Liver (tissue), 8 donors: ENCODE measurements at regions not wholly inside any gene's neighbourhood (a gene's known extent, or its start where the extent isn't known, plus 50 kb on each side); places are given as distances from the start of the nearest gene placed in this dataset.

Source experiments
- DNase-seq: peaks from one replicate; pipeline ENCODE4 v3.0.0-alpha.2; 2017; ENCODE audit warnings: low spot score
- H3K27ac ChIP-seq, 2 donors: one replicate each; pipeline ENCODE4 v1.7.0; 2013; ENCODE audit warnings: inconsistent platforms in 2 of 2, low read length in 2 of 2, control low read depth in 1 of 2, low read depth in 1 of 2, mild to moderate bottlenecking in 1 of 2
- H3K27me3 ChIP-seq, 4 donors: one replicate each; pipeline versions ENCODE4 v1.6.1 to v1.7.0; 2013; ENCODE audit warnings: low read length in 3 of 4, inconsistent platforms in 1 of 4, mild to moderate bottlenecking in 1 of 4, moderate library complexity in 1 of 4; ENCODE audit not compliant: control insufficient read depth in 4 of 4, insufficient read depth in 4 of 4
- H3K36me3 ChIP-seq, 4 donors: one replicate each; pipeline versions ENCODE4 v1.6.1 to v1.7.0; 2013; ENCODE audit warnings: low read length in 3 of 4, mild to moderate bottlenecking in 3 of 4, low read depth in 1 of 4, moderate library complexity in 1 of 4; ENCODE audit not compliant: control insufficient read depth in 4 of 4, insufficient read depth in 3 of 4
- H3K4me1 ChIP-seq, 4 donors: one replicate each; pipeline versions ENCODE4 v1.6.1 to v1.7.0; 2013; ENCODE audit warnings: low read length in 3 of 4, mild to moderate bottlenecking in 3 of 4, moderate library complexity in 1 of 4; ENCODE audit not compliant: control insufficient read depth in 4 of 4, insufficient read depth in 4 of 4
- H3K4me3 ChIP-seq, 3 donors: one replicate each; pipeline versions ENCODE4 v1.6.1 to v1.7.0; 2013; ENCODE audit warnings: low read length in 3 of 3, control low read depth in 1 of 3, low read depth in 1 of 3, mild to moderate bottlenecking in 1 of 3
- H3K9ac ChIP-seq, 2 donors: one replicate each; pipeline ENCODE4 v1.7.0; 2013; ENCODE audit warnings: low read length in 2 of 2, mild to moderate bottlenecking in 2 of 2, moderate library complexity in 2 of 2, control low read depth in 1 of 2, low read depth in 1 of 2
- H3K9me3 ChIP-seq, 4 donors: one replicate each; pipeline versions ENCODE4 v1.6.1 to v1.7.0; 2013; ENCODE audit warnings: low read length in 3 of 4; ENCODE audit not compliant: control insufficient read depth in 4 of 4
- EGR1 ChIP-seq, 2 donors: IDR thresholded peaks; 2 replicates each; pipeline ENCODE4 v1.6.1; 2016 to 2018; ENCODE audit warnings: antibody characterized with exemption in 2 of 2, low read depth in 2 of 2
- FOXA2 ChIP-seq: IDR thresholded peaks from 2 replicates; pipeline ENCODE4 v1.6.1; 2016; ENCODE audit warnings: antibody characterized with exemption
- GABPA ChIP-seq, 2 donors: IDR thresholded peaks in 1 of 2; conservative IDR thresholded peaks in 1 of 2; 2 replicates each; pipeline ENCODE4 v1.6.1; 2016; ENCODE audit warnings: antibody characterized with exemption in 2 of 2, mild to moderate bottlenecking in 1 of 2, moderate library complexity in 1 of 2
- HNF4A ChIP-seq, 2 donors: conservative IDR thresholded peaks; 2 replicates each; pipeline ENCODE4 v1.6.1; 2016; ENCODE audit warnings: antibody characterized with exemption in 2 of 2, mild to moderate bottlenecking in 2 of 2
- HNF4G ChIP-seq: IDR thresholded peaks from 2 replicates; pipeline ENCODE4 v1.6.1; 2016; ENCODE audit warnings: antibody characterized with exemption
- NR2F2 ChIP-seq: IDR thresholded peaks from 2 replicates; pipeline ENCODE4 v1.6.1; 2016; ENCODE audit warnings: antibody characterized with exemption
- RAD21 ChIP-seq, 2 donors: IDR thresholded peaks; 2 replicates each; pipeline ENCODE4 v1.6.1; 2016; ENCODE audit warnings: antibody characterized with exemption in 2 of 2, mild to moderate bottlenecking in 2 of 2
- TAF1 ChIP-seq: conservative IDR thresholded peaks from 2 replicates; pipeline ENCODE4 v1.6.1; 2016; ENCODE audit warnings: antibody characterized with exemption, mild to moderate bottlenecking
- YY1 ChIP-seq: IDR thresholded peaks from 2 replicates; pipeline ENCODE4 v1.6.1; 2016; ENCODE audit warnings: antibody characterized with exemption, mild to moderate bottlenecking
- WGBS: extraction: QIAGEN DNeasy Blood & Tissue Kit; methylation state at CpG from one replicate; pipeline ENCODE4 v1.1.7; 2013; 5-methylcytosine and 5-hydroxymethylcytosine counted together
- TF ChIP-seq, protein P1 (sequence below): IDR thresholded peaks from 2 replicates; pipeline ENCODE4 v1.6.1; 2016; ENCODE audit warnings: antibody characterized with exemption
- TF ChIP-seq, protein P2 (sequence below): fragments of 150-350 bp; IDR thresholded peaks from 2 replicates; pipeline ENCODE4 v1.5.1; 2017; ENCODE audit warnings: improper control_type of control experiment, low read depth, low read length; ENCODE audit not compliant: missing input control
- TF ChIP-seq, protein P3 (sequence below): IDR thresholded peaks from 2 replicates; pipeline ENCODE4 v1.6.1; 2016; ENCODE audit warnings: antibody characterized with exemption
- donor health status: healthy.
- donor health status: healthy.
- donor health status: healthy.
- donor health status: healthy.
- donor health status: healthy.

DNA sequence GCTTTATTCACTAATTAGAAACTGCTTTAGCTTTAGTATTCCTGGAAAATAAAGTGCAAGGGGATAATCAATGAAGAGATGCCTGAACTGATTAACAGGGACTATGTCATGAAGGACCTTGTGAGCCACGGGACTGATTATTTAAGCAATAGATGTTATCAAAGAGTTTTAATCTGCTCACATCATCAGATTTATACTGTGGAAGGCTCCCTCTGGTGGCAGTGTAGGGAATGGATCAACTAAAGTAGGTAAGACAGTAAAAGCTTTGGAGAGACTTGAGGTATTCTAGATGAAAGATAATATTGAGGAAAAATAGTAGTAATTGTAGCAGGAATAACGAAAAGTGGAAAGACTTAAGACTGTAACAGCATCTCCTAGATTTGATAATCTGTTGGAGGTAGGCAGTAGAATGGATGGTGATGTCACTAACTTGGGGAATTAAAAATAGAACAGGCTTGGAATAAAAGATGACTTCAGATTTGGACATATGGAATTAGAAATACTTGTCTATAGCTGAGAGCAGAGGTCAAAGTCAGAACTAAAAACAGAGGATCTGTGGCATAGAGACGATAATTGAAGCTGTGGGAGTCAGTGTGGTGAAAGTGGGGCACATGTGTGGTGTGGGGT, 80.3 kb upstream of the HTR1E start:
- no peak overlapping the region for H3K9ac ChIP-seq
- H3K27me3 ChIP-seq: no peaks in the 10 kb centered on the region
- H3K9me3 ChIP-seq: no peaks in the 10 kb centered on the region
- no peak overlapping the region for H3K4me3 ChIP-seq
- no peaks in the 10 kb centered on the region for H3K4me1 ChIP-seq
- 22% methylated on average over 3 of the region's 3 CpGs for WGBS
- H3K36me3 ChIP-seq: no peaks in the 10 kb centered on the region
- DNase-seq: no peak
- H3K27ac ChIP-seq: no peak overlapping the region
- TF ChIP-seq, protein P1, sequence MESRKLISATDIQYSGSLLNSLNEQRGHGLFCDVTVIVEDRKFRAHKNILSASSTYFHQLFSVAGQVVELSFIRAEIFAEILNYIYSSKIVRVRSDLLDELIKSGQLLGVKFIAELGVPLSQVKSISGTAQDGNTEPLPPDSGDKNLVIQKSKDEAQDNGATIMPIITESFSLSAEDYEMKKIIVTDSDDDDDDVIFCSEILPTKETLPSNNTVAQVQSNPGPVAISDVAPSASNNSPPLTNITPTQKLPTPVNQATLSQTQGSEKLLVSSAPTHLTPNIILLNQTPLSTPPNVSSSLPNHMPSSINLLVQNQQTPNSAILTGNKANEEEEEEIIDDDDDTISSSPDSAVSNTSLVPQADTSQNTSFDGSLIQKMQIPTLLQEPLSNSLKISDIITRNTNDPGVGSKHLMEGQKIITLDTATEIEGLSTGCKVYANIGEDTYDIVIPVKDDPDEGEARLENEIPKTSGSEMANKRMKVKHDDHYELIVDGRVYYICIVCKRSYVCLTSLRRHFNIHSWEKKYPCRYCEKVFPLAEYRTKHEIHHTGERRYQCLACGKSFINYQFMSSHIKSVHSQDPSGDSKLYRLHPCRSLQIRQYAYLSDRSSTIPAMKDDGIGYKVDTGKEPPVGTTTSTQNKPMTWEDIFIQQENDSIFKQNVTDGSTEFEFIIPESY: no peak
- TF ChIP-seq HNF4A (conservative IDR thresholded peaks at IDR 0.05) (peak in 1 of 2 donors; percentile 11), RAD21 (IDR thresholded peaks at IDR 0.05) (peak; percentile 91 to 92)
- TF ChIP-seq, protein P2, sequence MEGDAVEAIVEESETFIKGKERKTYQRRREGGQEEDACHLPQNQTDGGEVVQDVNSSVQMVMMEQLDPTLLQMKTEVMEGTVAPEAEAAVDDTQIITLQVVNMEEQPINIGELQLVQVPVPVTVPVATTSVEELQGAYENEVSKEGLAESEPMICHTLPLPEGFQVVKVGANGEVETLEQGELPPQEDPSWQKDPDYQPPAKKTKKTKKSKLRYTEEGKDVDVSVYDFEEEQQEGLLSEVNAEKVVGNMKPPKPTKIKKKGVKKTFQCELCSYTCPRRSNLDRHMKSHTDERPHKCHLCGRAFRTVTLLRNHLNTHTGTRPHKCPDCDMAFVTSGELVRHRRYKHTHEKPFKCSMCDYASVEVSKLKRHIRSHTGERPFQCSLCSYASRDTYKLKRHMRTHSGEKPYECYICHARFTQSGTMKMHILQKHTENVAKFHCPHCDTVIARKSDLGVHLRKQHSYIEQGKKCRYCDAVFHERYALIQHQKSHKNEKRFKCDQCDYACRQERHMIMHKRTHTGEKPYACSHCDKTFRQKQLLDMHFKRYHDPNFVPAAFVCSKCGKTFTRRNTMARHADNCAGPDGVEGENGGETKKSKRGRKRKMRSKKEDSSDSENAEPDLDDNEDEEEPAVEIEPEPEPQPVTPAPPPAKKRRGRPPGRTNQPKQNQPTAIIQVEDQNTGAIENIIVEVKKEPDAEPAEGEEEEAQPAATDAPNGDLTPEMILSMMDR: peak; percentile 77

DNA sequence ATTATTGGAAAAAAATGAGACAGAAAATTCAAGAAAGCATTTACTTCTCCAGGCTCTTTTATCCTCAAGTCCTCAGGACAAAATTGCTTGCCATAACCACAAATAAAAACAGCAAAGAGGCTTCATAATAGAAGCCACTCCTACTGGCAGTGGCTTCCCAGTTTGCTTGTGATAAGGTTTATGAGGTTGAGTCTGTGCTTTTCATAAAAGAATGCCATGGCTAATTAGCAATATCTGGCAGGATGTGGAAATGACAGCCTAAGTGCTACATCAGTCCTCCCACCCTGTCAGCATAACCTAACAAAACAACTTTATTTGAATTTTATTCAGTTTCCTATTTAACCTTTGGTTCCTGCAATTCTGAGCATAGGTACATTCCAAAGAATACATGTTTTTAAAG, 80.9 kb upstream of the HTR1E start:
- H3K36me3 ChIP-seq: no peaks in the 10 kb centered on the region
- DNase-seq: no peak
- no peak overlapping the region for H3K4me3 ChIP-seq
- H3K9me3 ChIP-seq: no peaks in the 10 kb centered on the region
- no peaks in the 10 kb centered on the region for H3K4me1 ChIP-seq
- TF ChIP-seq, protein P3, sequence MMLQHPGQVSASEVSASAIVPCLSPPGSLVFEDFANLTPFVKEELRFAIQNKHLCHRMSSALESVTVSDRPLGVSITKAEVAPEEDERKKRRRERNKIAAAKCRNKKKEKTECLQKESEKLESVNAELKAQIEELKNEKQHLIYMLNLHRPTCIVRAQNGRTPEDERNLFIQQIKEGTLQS: no peak
- TF ChIP-seq, protein P1: no peak
- TF ChIP-seq HNF4G: no peak
- no peak for TF ChIP-seq TAF1
- TF ChIP-seq EGR1 (IDR thresholded peaks at IDR 0.05; ENCODE audit: low read depth in 2 of 2): no peak
- no peak for TF ChIP-seq NR2F2
- TF ChIP-seq RAD21 (IDR thresholded peaks at IDR 0.05): no peak
- no peak overlapping the region for H3K27ac ChIP-seq
- H3K27me3 ChIP-seq: no peaks in the 10 kb centered on the region
- H3K9ac ChIP-seq: no peak overlapping the region

DNA sequence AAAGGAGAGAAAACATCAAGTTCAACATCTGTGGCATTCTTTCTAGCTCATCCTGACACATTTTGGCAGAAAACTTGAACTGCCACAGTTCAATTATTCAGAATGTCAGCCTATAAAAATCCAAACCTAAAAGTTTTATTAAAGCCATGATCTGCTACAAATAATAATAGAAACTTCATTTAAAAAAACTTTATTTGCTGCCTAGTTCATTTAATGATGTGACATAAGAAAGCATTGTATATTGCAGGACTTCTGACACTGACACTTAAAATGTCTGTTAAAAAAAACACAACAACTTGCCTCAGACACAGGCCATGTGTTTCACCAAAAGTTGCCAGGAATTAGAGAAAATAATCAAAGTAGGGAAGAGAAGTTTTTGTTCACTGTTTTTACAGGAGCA, 88.3 kb upstream of the HTR1E start:
- TF ChIP-seq FOXA2 (no peak), YY1 (no peak), GABPA (IDR thresholded peaks at IDR 0.05 in 1 of 2, conservative IDR thresholded peaks at IDR 0.05 in 1 of 2) (no peak)
- TF ChIP-seq, protein P3: no peak
- TF ChIP-seq, protein P1: no peak
- H3K9ac ChIP-seq: no peak overlapping the region
- no peaks in the 10 kb centered on the region for H3K4me1 ChIP-seq
- no peaks in the 10 kb centered on the region for H3K9me3 ChIP-seq
- H3K36me3 ChIP-seq: no peaks in the 10 kb centered on the region
- no peak overlapping the region for H3K4me3 ChIP-seq
- no peaks in the 10 kb centered on the region for H3K27me3 ChIP-seq
- DNase-seq: no peak
- no peak overlapping the region for H3K27ac ChIP-seq
